DOHH2 (cell line): ENCODE measurements at regions not wholly inside any gene's neighbourhood (a gene's known extent, or its start where the extent isn't known, plus 50 kb on each side); places are given as distances from the start of the nearest gene placed in this dataset.

Experiments used
- H3F3A ChIP-seq: fragments of 200-600 bp; sonication (generic), shearing (Covaris generic); 2 replicates; pipeline ENCODE4 v1.6.0; 2016; ENCODE audit warnings: antibody characterized with exemption, mild to moderate bottlenecking; ENCODE audit not compliant: control insufficient read depth, insufficient read depth
- H3K27ac ChIP-seq: fragments of 200-600 bp; sonication (generic); 2 replicates; pipeline ENCODE4 v1.5.1; 2014; ENCODE audit warnings: low read depth, mild to moderate bottlenecking, low read length, moderate library complexity
- H3K27me3 ChIP-seq: fragments of 200-600 bp; sonication (generic); 2 replicates; pipeline ENCODE4 v1.6.1; 2014; ENCODE audit warnings: mild to moderate bottlenecking, low read length, mixed read lengths; ENCODE audit not compliant: control insufficient read depth
- H3K36me3 ChIP-seq: fragments of 200-600 bp; sonication (generic); 2 replicates; pipeline ENCODE4 v1.6.1; 2014; ENCODE audit warnings: mild to moderate bottlenecking, low read length, moderate library complexity, mixed read lengths; ENCODE audit not compliant: control insufficient read depth
- H3K4me1 ChIP-seq: fragments of 200-600 bp; sonication (generic); 2 replicates; pipeline ENCODE4 v1.6.1; 2014; ENCODE audit warnings: mild to moderate bottlenecking, low read length, mixed read lengths; ENCODE audit not compliant: control insufficient read depth
- H3K4me2 ChIP-seq: fragments of 200-600 bp; sonication (generic); 2 replicates; pipeline ENCODE4 v1.6.0; 2014; ENCODE audit warnings: mild to moderate bottlenecking, low read length, moderate library complexity
- H3K4me3 ChIP-seq: fragments of 200-600 bp; sonication (generic); 2 replicates; pipeline ENCODE4 v1.5.1; 2014; ENCODE audit warnings: mild to moderate bottlenecking, low read length, mixed read lengths
- H3K79me2 ChIP-seq: fragments of 200-600 bp; sonication (generic); 2 replicates; pipeline ENCODE4 v1.6.1; 2014; ENCODE audit warnings: mild to moderate bottlenecking, low read length, mixed read lengths; ENCODE audit not compliant: control insufficient read depth
- H3K9me2 ChIP-seq: fragments of 200-600 bp; sonication (generic); replicated peaks from 2 replicates; pipeline ENCODE4 v1.6.1; 2014; ENCODE audit warnings: mild to moderate bottlenecking, low read length, mixed read lengths; ENCODE audit not compliant: control insufficient read depth
- H3K9me3 ChIP-seq: fragments of 200-600 bp; sonication (generic); 2 replicates; pipeline ENCODE4 v1.6.1; 2014; ENCODE audit warnings: antibody characterized with exemption, low read length, mixed read lengths; ENCODE audit not compliant: control insufficient read depth, insufficient read depth
- H4K20me1 ChIP-seq: fragments of 200-600 bp; sonication (generic); 2 replicates; pipeline ENCODE4 v1.6.0; 2014; ENCODE audit warnings: low read depth, mild to moderate bottlenecking, antibody characterized with exemption, low read length, moderate library complexity; ENCODE audit not compliant: control insufficient read depth, insufficient read depth
- CTCF ChIP-seq: fragments of 200-600 bp; sonication (generic); IDR thresholded peaks from one replicate; pipeline ENCODE4 v1.5.1; 2014; ENCODE audit warnings: antibody characterized with exemption, mild to moderate bottlenecking, low read depth, low read length; ENCODE audit not compliant: poor library complexity, severe bottlenecking
- EZH2phosphoT487 ChIP-seq: fragments of 200-600 bp; sonication (generic); IDR thresholded peaks from 2 replicates; pipeline ENCODE4 v1.6.1; 2017; ENCODE audit warnings: borderline replicate concordance, mild to moderate bottlenecking, antibody characterized with exemption, low read length, moderate library complexity, mixed read lengths

GRCh38 chr3:117595615-117596014, 886.0 kb downstream of the TUSC7 start:
- Histone ChIP-seq H3K9me2 (no peaks in the 10 kb centered on the region), H4K20me1 (no peaks in the 10 kb centered on the region), H3K36me3 (no peaks in the 10 kb centered on the region), H3F3A (no peaks in the 10 kb centered on the region), H3K27ac (no peak overlapping the region), H3K4me1 (no peaks in the 10 kb centered on the region), H3K9me3 (no peaks in the 10 kb centered on the region), H3K27me3 (no peaks in the 10 kb centered on the region), H3K4me3 (no peak overlapping the region), H3K4me2 (no peak overlapping the region), H3K79me2 (no peaks in the 10 kb centered on the region)
- TF ChIP-seq EZH2phosphoT487 (no peak), CTCF (no peak)

- Histone ChIP-seq H3K9me2 (no peaks in the 10 kb centered on the region), H3K9me3 (no peaks in the 10 kb centered on the region), H3K79me2 (no peaks in the 10 kb centered on the region), H3K4me3 (no peak overlapping the region), H3K4me1 (no peaks in the 10 kb centered on the region), H3K27ac (no peak overlapping the region), H3F3A (no peaks in the 10 kb centered on the region), H4K20me1 (no peaks in the 10 kb centered on the region), H3K36me3 (no peaks in the 10 kb centered on the region), H3K4me2 (no peak overlapping the region), H3K27me3 (no peaks in the 10 kb centered on the region)
- TF ChIP-seq EZH2phosphoT487: no peak
- no peak for TF ChIP-seq CTCF
These were observed 886.9 kb downstream of the TUSC7 start for GRCh38 chr3:117596503-117596902.

- TF ChIP-seq CTCF (no peak), EZH2phosphoT487 (no peak)
- no peak overlapping the region for H3K27ac ChIP-seq
- H3F3A ChIP-seq: no peaks in the 10 kb centered on the region
- H3K9me2 ChIP-seq: no peaks in the 10 kb centered on the region
- no peaks in the 10 kb centered on the region for H3K27me3 ChIP-seq
- H3K4me1 ChIP-seq: no peaks in the 10 kb centered on the region
- no peaks in the 10 kb centered on the region for H3K36me3 ChIP-seq
- no peaks in the 10 kb centered on the region for H3K9me3 ChIP-seq
- no peaks in the 10 kb centered on the region for H4K20me1 ChIP-seq
- H3K4me3 ChIP-seq: no peak overlapping the region
- H3K4me2 ChIP-seq: no peak overlapping the region
- no peaks in the 10 kb centered on the region for H3K79me2 ChIP-seq
These were observed 888.3 kb downstream of the TUSC7 start for GRCh38 chr3:117597865-117598264.

GRCh38 chr3:117600112-117600511, 890.5 kb downstream of the TUSC7 start:
- no peaks in the 10 kb centered on the region for H3K27me3 ChIP-seq
- H3K4me3 ChIP-seq: no peak overlapping the region
- no peaks in the 10 kb centered on the region for H3K79me2 ChIP-seq
- no peak overlapping the region for H3K27ac ChIP-seq
- no peaks in the 10 kb centered on the region for H3K4me1 ChIP-seq
- H3K9me3 ChIP-seq: no peaks in the 10 kb centered on the region
- no peaks in the 10 kb centered on the region for H3K9me2 ChIP-seq
- no peaks in the 10 kb centered on the region for H3K36me3 ChIP-seq
- no peaks in the 10 kb centered on the region for H4K20me1 ChIP-seq
- H3F3A ChIP-seq: no peaks in the 10 kb centered on the region
- H3K4me2 ChIP-seq: no peak overlapping the region
- no peak for TF ChIP-seq EZH2phosphoT487
- TF ChIP-seq CTCF: no peak
